Activated naive CD4-positive, alpha-beta T cell treated with Interleukin-2 at 50 U/mL for 16 hours (primary cell): ENCODE measurements at regions not wholly inside any gene's neighbourhood (a gene's known extent, or its start where the extent isn't known, plus 50 kb on each side); places are given as distances from the start of the nearest gene placed in this dataset.
"Not testable (repeated sequence)": the region's sequence is repeated elsewhere in the genome, so short reads cannot be mapped to it uniquely, and the experiment has no call there.

ENCODE experiments used
- DNase-seq: peaks from one replicate; pipeline ENCODE4 v3.0.0-alpha.2; 2020

- no peak for DNase-seq
These were observed 124.1 kb downstream of the ZNF365 start for GRCh38 chr10:62498271-62498670.

DNA sequence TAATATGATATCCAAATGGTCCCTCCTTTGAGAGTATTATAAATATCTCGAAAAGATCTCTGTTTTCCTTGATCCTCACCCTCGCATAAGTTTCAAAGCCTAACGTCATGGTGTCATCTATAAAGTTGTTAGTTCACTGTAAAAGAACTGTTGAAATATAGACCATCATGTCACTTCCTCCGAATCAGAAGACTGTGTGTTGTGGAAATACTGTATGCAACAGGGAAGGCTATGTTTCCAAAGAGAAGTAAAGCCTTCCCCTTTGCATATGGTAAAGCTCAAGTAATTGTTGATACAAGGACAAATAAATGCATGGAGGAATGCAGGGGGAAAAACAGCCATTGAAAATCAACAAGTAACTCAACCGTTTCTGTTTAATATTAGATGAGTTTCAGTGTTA lies 125.9 kb downstream of the ZNF365 start:
- not testable (repeated sequence) for DNase-seq

GRCh38 chr10:62501547-62501946 lies 127.4 kb downstream of the ZNF365 start:
- DNase-seq = no peak

DNA sequence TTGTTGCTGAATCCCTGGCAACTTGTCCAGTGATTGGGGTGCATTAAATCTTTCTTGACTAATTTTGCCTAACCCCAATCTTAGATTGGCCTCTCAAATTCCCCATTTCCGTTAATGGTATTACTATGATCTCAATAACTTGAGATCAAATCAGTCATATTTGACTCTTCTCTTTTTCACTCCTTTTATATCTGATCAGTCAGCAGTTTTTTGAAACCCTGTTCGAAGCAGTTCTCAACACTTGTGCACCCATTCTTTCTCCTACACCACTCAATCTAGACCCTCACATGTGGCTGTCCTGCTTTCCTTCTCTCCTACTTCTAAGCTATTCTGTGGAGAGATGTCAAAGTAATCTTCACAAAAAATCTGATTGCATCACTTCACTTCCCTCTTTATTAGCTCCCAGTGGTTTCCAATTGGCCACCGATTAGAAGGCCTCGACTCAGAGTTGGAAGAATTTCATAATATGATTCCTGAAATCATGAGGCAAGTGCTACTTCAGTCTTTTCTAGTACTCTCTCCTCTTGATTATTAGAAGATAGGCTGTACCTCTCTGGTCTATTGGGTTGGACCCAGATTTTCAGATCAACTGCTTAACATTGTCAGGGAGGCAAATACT lies 128.9 kb downstream of the ZNF365 start:
- no peak for DNase-seq

- DNase-seq = no peak
These were observed 129.7 kb downstream of the ZNF365 start for GRCh38 chr10:62503872-62504271.

DNA sequence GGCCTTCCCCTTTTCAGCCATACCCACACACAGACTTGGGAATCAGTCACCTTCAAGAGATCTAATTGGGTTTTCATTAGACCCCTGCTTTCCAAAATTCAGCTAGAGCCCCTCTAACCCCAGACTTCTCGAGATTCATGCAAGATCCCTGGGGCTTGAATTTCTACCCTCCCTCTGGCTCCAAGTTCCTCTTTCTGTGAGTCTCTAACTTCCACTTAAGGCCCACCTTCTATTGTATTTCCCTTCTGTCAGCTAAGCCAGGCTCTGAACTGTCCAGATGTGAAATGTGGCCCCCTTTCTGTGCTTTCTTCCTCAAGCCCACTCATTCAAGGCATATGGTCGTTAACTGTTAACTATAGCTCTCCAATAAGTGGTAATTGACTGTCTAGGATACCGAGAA lies 132.2 kb downstream of the ZNF365 start:
- no peak for DNase-seq

DNA sequence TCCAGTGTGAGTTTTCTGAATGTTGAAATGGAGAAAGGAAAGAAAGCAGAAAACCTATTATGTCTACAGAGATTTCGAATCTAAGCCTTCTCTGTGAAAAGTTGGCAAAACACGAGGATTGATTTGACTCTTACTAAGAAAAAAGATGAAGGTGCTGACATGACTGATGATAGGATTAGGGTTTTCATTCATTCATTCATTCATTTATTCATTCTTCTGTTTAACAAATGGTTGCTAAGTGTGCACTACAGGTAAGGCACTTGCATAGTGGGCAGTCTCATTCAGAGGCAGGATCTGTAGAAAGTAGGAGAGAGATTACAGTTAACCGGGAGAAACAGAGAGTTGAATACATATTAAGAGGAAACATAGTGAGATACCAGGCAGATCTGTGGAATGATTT lies 137.1 kb downstream of the ZNF365 start:
- no peak for DNase-seq

DNA sequence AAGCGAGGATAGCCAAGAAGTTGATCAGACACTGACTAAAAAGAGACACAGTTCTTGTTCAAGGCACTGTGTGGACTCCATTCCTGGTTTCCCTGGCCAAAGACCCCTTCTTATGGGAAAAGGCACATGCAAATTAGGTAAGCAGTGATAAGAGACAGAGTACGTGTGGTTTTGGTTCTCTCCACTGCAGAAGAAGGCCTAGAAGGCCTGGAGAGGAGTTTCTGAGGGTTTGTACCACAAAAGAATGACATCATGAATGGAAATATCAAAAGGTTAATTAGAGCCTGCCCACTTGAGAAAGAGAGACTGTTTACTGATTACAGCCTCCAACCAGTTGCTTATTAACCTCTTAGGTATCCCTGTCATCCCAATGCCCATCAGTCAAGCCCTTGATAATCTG lies 137.5 kb downstream of the ZNF365 start:
- DNase-seq = no peak

DNA sequence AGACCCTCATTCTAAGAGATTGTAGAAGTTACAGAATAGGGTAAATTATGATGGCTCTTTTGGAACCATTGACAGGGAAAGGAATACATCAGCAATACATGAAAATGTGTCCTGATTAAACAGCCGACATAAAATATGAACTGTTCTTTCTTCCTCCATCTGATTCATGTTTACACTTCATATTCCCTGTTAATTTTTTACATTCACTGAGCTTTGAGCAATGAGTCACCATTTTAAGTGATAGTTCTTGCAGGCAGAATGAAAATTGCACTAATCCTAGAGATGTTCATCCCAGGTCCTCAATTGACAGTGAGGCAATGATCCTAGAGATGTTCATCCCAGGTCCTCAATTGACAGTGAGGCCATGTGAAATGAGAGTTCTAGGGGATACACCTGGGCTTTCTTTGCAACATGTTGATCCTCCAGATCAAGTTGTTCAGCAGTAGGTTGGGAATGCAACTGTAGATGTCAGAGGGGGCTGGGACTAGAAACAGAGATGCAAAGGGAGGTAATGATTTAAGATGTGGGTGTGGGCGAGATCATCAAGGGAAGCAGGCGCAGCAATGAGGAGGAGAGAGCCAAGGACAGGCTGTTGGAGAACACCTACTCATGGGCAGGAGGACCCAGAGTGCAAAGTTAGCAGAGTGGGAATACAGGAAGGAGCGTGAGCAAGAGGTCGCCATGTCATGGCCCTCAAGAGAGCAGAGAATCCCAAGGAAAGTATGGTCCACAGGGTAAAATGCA lies 138.7 kb downstream of the ZNF365 start:
- no peak for DNase-seq

GRCh38 chr10:62514079-62514693 lies 140.0 kb downstream of the ZNF365 start:
- no peak for DNase-seq

- DNase-seq = no peak
These were observed 143.1 kb downstream of the ZNF365 start for GRCh38 chr10:62517252-62517651.

DNA sequence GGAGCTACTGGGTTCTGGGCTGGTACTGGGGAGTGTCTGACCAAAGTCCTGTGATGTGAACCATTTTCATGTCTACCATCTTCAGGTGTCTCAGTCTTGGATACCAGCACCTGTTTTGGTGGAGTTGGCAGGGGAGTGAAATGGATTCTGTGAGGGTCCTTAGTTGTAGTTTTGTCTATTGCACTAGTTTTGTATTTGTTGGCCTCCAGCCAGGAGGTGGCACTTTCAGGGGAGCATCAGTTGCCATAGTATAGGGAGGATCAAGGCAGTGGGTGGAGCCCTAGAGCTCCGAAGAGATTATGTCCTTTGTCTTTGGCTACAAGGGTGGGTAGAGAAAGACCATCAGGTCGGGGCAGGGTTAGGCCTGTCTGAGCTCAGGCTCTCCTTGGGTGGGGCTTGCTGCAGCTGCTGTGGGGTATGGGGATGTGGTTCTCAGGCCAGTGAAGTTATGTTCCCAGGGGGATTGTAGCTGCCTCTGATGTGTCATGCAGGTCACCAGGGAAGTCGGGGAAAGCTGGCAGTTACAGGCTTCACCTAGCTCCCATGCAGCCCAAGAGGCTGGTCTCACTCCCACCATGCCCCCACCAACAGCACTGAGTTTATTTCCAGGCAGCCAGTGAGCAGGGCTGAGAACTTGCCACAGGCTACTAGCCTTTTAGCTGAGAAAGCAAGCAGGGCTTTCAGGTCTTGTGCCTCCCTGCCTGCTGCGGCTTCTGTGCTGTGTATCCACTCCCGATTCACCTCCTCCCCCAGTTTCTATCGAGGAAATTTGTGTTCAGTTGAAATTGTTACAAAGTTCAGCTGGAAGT lies 153.1 kb downstream of the ZNF365 start:
- DNase-seq = no peak

GRCh38 chr10:62528441-62528840 lies 154.3 kb downstream of the ZNF365 start:
- DNase-seq = no peak

- DNase-seq = no peak
These were observed 155.2 kb downstream of the ZNF365 start for GRCh38 chr10:62529396-62529795.

DNA sequence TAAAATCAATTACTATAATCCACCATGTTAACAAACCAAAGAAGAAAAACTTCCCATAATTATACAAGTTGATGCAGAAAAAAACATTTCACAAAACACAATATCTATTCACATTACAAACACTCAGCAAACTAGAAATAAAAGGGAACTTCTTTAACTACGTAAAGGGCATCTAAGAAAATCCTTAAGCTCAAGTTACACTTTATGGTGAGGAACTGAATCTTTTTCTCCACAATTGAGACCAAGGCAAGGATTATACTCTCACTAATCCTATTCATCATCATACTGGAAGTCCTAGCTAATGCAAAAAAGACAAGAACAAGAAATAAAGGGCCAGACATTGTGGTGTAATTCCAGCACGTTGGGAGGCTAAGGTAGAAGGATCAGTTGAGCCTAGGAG lies 159.9 kb downstream of the ZNF365 start:
- DNase-seq = no peak

GRCh38 chr10:62538606-62539005 lies 164.4 kb downstream of the ZNF365 start:
- DNase-seq = no peak

GRCh38 chr10:62540389-62540788 lies 166.2 kb downstream of the ZNF365 start:
- no peak for DNase-seq

DNA sequence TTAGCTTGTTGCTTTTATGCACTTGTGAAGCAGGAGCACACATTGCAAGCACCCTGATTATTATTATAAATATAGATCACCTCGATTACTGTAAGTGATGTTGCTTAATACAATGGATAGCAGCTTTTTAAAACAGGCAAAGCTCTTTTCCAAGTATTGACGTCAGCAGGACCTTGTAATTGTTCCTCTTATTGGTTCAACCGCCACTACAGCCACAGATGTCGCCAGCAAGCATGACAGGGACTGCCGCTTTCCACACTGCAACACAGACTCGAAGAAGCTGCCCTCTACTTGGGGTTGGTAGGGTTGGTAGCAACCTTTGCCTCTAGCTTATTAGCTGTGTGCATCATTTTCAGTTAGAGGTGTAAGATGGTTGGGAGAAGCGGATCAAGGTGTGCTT lies 167.6 kb downstream of the ZNF365 start:
- DNase-seq = no peak

DNA sequence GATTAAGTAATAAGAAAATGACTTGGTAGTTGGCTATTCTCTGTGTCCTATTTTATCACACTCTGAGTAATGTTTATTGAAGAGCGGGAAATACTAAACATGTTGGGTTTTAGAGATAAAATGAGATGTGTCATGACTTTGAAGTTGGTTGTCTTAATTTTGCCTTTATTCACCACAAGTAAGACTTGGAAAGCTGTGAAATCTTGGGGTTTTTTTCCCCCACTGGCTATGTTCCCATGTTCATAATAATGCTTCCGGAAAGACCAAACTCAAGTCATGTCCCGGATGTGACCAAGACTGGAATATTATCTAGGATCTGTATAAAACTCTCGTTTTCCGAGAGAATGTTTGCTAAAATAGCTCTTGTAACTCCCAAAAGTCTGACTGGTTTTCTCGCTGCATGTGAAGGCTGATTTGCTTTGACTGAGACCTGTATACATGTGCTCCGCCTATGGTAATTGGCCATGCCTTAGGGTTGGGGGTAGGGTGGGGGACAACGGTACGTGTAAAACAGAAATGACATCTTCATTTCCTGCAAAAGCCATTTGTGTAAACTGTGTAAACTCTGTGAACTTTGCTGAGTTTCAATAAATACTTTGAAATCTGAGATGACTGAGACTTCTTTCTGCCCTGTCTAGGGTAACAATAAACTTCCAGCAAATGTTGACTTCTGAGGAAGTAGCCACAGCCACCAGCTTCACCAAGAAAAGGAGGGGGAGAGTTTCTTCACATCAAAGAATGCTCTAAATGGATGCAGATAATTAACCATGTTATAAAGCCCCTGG lies 169.6 kb downstream of the ZNF365 start:
- no peak for DNase-seq

DNA sequence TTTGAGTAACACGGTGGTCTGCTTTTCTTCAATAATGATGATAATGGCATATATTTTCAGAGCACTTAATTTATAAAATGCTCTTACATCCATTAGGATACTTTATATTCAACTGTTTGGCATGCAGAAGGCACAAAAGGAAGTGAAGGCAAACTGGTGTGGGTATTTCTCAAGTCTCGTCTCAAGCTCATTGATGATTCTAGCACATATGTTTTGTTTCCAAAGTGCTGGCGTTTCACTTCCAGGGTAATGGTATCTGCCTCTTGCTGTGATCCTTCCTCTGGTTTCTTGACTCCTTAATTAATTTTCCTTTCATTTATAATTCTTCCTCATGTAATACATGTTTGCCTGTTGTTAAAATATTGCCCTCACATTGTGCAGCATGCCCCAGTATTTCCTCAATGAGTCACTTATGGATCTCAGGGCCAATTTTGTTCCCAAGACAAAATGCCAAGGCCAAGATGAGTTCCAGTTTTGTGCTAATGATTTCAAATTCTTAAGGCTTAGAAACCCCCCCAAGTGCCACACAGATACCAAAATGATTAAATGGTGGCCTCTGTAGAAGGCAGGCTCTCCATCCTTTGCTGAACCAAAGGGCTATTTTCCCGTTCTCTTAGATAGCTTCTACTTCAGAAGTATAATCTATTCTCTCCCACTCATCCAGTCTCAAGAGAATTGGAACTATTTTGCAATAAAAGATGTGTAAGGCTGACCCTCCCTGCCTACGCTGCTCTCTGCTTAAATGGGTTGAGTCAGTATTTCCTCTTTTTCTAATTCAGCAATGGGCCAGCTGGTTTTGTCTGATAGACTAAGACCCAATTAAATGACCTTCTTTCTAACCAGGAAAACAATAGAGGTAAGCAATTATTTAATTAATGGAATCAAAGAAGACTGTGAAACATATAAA lies 171.2 kb downstream of the ZNF365 start:
- DNase-seq = no peak

DNA sequence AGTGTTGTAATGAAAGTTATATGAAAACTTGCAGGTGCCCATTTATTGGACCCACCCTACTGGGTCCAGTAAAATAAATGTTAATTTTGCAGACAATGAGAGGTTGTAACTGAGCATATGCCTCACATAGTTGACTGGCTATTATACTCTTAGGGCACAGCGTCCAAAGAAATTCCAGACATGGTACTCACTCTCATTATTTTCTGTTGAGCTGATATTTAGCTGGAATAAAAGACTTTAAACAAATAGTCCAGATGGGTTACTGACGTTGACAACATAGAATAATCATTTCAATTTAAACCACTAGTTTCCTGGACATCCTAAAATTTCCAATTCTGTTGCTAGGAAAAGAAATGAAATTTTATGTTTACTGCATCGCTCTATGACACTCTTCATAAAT lies 174.5 kb downstream of the ZNF365 start:
- no peak for DNase-seq

- DNase-seq = no peak
These were observed 176.0 kb downstream of the ZNF365 start for GRCh38 chr10:62550173-62550572.
